ENCODE measurements at regions not wholly inside any gene's neighbourhood (a gene's known extent, or its start where the extent isn't known, plus 50 kb on each side); places are given as distances from the start of the nearest gene placed in this dataset.

DNA sequence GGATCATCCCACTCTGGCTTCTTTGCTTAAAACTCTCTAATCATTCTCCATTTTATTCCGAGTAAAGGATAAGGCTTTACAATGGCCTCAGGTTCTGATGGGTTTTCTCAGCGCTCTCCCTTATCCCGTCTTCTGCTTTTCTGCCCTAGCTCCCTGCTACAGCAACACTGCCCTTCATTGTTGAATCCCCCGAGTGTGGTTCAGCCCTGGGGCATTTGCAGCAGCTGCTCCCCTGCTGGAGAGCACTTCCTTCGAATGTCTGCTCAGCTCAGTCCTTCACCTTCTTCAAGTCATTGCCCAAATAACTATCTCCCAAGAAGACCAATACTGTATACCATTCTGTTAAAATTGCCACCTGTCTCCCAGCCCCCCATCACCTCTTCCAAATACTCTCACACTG lies 111.8 kb downstream of the TBXT start:
- ATAC-seq (no peak), DNase-seq (ENCODE audit: low spot score) (no peak), FAIRE-seq (no peak)
- Histone ChIP-seq H2AFZ (ENCODE audit: low read length) (no peak overlapping the region), H3K79me2 (ENCODE audit: insufficient read depth, low read length) (no peaks in the 10 kb centered on the region), H3K27ac (ENCODE audit: extremely low read length, insufficient read depth, low read length) (no peak overlapping the region), H3K4me2 (ENCODE audit: low read depth, low read length) (no peak overlapping the region), H3K36me3 (replicated peaks in 1 of 2; ENCODE audit: control insufficient read depth in 1 of 2, insufficient read depth in 2 of 2, low read length in 2 of 2) (no peaks in the 10 kb centered on the region), H3K27me3 (ENCODE audit: control insufficient read depth in 1 of 2, insufficient read depth in 2 of 2, low read length in 2 of 2) (no peaks in the 10 kb centered on the region), H3K4me3 (replicated peaks in 1 of 3; ENCODE audit: insufficient read depth in 1 of 3, low read depth in 2 of 3, low read length in 3 of 3) (no peak overlapping the region), H3K9me3 (ENCODE audit: low read length) (peaks cover 38% of the 10 kb centered on the region), H4K20me1 (ENCODE audit: insufficient read depth, low read length) (no peaks in the 10 kb centered on the region), H3K9ac (ENCODE audit: insufficient read depth, low read depth, low read length) (no peak overlapping the region), H3K4me1 (ENCODE audit: insufficient read depth, low read length) (no peaks in the 10 kb centered on the region)
- intact Hi-C loops (cut with micrococcal nuclease; ENCODE audit: unreplicated experiment) = no loop called here
- BruUV-seq (replicated peaks) = no TSS peak
- ChIA-PET CTCF (ENCODE audit: low intra/inter-chr PET ratio, low total read pairs) (no interaction called here), POLR2A (no interaction called here)
- 14% methylated on average over 5 of the region's 5 CpGs for WGBS (ENCODE audit: low lambda C conversion rate)
- in situ Hi-C loops (cut with HindIII; ENCODE audit: extremely low pct_ligation_motif_present, low pct_unique_long_range_greater_than_20kb) = no loop called here
- TF ChIP-seq, protein P1, sequence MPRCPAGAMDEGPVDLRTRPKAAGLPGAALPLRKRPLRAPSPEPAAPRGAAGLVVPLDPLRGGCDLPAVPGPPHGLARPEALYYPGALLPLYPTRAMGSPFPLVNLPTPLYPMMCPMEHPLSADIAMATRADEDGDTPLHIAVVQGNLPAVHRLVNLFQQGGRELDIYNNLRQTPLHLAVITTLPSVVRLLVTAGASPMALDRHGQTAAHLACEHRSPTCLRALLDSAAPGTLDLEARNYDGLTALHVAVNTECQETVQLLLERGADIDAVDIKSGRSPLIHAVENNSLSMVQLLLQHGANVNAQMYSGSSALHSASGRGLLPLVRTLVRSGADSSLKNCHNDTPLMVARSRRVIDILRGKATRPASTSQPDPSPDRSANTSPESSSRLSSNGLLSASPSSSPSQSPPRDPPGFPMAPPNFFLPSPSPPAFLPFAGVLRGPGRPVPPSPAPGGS (CRISPR knock-in tag; IDR thresholded peaks at IDR 0.05) = no peak
- TF ChIP-seq, protein P2, sequence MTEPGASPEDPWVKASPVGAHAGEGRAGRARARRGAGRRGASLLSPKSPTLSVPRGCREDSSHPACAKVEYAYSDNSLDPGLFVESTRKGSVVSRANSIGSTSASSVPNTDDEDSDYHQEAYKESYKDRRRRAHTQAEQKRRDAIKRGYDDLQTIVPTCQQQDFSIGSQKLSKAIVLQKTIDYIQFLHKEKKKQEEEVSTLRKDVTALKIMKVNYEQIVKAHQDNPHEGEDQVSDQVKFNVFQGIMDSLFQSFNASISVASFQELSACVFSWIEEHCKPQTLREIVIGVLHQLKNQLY (CRISPR knock-in tag; IDR thresholded peaks at IDR 0.05) = no peak
- no peak for TF ChIP-seq ARHGAP35 (CRISPR knock-in tag; IDR thresholded peaks at IDR 0.05; ENCODE audit: borderline replicate concordance)
- TF ChIP-seq REPIN1 (CRISPR knock-in tag; IDR thresholded peaks at IDR 0.05; ENCODE audit: borderline replicate concordance, low read depth) = no peak
- no peak for TF ChIP-seq MXI1 (IDR thresholded peaks at IDR 0.05; ENCODE audit: borderline replicate concordance, low read depth, low read length)
- TF ChIP-seq ZNF441 (CRISPR knock-in tag; IDR thresholded peaks at IDR 0.05; ENCODE audit: borderline replicate concordance) = no peak
- TF ChIP-seq NR2F2 (IDR thresholded peaks at IDR 0.05; ENCODE audit: borderline replicate concordance, low read depth) = no peak

DNA sequence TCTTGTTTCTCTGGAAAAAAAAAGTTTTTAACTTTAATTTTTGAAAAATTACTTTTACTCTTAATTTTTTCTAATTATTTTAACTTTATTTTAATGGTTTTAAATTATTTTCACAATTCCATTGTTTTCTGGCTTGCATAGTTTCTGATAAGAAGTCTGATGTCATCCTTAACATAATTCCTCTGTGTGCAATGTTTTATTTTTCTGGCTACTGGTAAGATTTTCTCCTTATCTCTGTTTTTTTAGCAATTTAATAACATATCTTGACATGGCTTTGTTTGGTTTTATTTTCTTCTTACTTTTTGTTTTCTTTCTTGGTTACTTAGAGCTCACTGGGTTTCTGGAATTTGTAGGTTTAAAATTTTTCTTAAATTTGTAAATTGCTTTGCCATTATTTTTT lies 114.8 kb downstream of the TBXT start:
- Histone ChIP-seq H3K4me3 (replicated peaks in 1 of 3; ENCODE audit: insufficient read depth in 1 of 3, low read depth in 2 of 3, low read length in 3 of 3) (no peak overlapping the region), H3K4me2 (ENCODE audit: low read depth, low read length) (no peak overlapping the region), H3K36me3 (replicated peaks in 1 of 2; ENCODE audit: control insufficient read depth in 1 of 2, insufficient read depth in 2 of 2, low read length in 2 of 2) (no peaks in the 10 kb centered on the region), H3K9me3 (ENCODE audit: low read length) (peaks cover 38% of the 10 kb centered on the region), H3K9ac (ENCODE audit: insufficient read depth, low read depth, low read length) (no peak overlapping the region), H3K4me1 (ENCODE audit: insufficient read depth, low read length) (no peaks in the 10 kb centered on the region), H2AFZ (ENCODE audit: low read length) (no peak overlapping the region), H3K27me3 (ENCODE audit: control insufficient read depth in 1 of 2, insufficient read depth in 2 of 2, low read length in 2 of 2) (no peaks in the 10 kb centered on the region), H3K27ac (ENCODE audit: extremely low read length, insufficient read depth, low read length) (no peak overlapping the region), H3K79me2 (ENCODE audit: insufficient read depth, low read length) (no peaks in the 10 kb centered on the region), H4K20me1 (ENCODE audit: insufficient read depth, low read length) (no peaks in the 10 kb centered on the region)
- ChIA-PET CTCF (ENCODE audit: low intra/inter-chr PET ratio, low total read pairs) (no interaction called here), POLR2A (no interaction called here)
- in situ Hi-C loops (cut with HindIII; ENCODE audit: extremely low pct_ligation_motif_present, low pct_unique_long_range_greater_than_20kb) (no loop called here), intact Hi-C loops (cut with micrococcal nuclease; ENCODE audit: unreplicated experiment) (no loop called here)
- DNase-seq (ENCODE audit: low spot score) (no peak), ATAC-seq (no peak), FAIRE-seq (no peak)
- TF ChIP-seq ZNF317 (CRISPR knock-in tag; IDR thresholded peaks at IDR 0.05) = peak; percentile 99
- TF ChIP-seq, protein P3, sequence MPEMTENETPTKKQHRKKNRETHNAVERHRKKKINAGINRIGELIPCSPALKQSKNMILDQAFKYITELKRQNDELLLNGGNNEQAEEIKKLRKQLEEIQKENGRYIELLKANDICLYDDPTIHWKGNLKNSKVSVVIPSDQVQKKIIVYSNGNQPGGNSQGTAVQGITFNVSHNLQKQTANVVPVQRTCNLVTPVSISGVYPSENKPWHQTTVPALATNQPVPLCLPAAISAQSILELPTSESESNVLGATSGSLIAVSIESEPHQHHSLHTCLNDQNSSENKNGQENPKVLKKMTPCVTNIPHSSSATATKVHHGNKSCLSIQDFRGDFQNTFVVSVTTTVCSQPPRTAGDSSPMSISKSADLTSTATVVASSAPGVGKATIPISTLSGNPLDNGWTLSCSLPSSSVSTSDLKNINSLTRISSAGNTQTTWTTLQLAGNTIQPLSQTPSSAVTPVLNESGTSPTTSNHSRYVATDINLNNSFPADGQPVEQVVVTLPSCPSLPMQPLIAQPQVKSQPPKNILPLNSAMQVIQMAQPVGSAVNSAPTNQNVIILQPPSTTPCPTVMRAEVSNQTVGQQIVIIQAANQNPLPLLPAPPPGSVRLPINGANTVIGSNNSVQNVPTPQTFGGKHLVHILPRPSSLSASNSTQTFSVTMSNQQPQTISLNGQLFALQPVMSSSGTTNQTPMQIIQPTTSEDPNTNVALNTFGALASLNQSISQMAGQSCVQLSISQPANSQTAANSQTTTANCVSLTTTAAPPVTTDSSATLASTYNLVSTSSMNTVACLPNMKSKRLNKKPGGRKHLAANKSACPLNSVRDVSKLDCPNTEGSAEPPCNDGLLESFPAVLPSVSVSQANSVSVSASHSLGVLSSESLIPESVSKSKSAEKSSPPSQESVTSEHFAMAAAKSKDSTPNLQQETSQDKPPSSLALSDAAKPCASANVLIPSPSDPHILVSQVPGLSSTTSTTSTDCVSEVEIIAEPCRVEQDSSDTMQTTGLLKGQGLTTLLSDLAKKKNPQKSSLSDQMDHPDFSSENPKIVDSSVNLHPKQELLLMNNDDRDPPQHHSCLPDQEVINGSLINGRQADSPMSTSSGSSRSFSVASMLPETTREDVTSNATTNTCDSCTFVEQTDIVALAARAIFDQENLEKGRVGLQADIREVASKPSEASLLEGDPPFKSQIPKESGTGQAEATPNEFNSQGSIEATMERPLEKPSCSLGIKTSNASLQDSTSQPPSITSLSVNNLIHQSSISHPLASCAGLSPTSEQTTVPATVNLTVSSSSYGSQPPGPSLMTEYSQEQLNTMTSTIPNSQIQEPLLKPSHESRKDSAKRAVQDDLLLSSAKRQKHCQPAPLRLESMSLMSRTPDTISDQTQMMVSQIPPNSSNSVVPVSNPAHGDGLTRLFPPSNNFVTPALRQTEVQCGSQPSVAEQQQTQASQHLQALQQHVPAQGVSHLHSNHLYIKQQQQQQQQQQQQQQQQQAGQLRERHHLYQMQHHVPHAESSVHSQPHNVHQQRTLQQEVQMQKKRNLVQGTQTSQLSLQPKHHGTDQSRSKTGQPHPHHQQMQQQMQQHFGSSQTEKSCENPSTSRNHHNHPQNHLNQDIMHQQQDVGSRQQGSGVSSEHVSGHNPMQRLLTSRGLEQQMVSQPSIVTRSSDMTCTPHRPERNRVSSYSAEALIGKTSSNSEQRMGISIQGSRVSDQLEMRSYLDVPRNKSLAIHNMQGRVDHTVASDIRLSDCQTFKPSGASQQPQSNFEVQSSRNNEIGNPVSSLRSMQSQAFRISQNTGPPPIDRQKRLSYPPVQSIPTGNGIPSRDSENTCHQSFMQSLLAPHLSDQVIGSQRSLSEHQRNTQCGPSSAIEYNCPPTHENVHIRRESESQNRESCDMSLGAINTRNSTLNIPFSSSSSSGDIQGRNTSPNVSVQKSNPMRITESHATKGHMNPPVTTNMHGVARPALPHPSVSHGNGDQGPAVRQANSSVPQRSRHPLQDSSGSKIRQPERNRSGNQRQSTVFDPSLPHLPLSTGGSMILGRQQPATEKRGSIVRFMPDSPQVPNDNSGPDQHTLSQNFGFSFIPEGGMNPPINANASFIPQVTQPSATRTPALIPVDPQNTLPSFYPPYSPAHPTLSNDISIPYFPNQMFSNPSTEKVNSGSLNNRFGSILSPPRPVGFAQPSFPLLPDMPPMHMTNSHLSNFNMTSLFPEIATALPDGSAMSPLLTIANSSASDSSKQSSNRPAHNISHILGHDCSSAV (CRISPR knock-in tag; IDR thresholded peaks at IDR 0.05; ENCODE audit: borderline replicate concordance) = no peak
- BruUV-seq (replicated peaks) = no TSS peak
